DND-41 (cell line): ENCODE measurements at regions not wholly inside any gene's neighbourhood (a gene's known extent, or its start where the extent isn't known, plus 50 kb on each side); places are given as distances from the start of the nearest gene placed in this dataset.

Experiments used
- EZH2 ChIP-seq: IDR thresholded peaks from 3 replicates; pipeline ENCODE4 v1.6.1; 2012; ENCODE audit warnings: borderline replicate concordance, low read depth, mild to moderate bottlenecking, moderate library complexity, low read length, inconsistent platforms; ENCODE audit not compliant: severe bottlenecking
- TF ChIP-seq, protein P1 (sequence below): IDR thresholded peaks from 2 replicates; pipeline ENCODE4 v1.5.1; 2012; ENCODE audit warnings: borderline replicate concordance, low read length, moderate library complexity, mild to moderate bottlenecking; ENCODE audit not compliant: poor library complexity, severe bottlenecking; ENCODE audit errors: extremely low read depth

DNA sequence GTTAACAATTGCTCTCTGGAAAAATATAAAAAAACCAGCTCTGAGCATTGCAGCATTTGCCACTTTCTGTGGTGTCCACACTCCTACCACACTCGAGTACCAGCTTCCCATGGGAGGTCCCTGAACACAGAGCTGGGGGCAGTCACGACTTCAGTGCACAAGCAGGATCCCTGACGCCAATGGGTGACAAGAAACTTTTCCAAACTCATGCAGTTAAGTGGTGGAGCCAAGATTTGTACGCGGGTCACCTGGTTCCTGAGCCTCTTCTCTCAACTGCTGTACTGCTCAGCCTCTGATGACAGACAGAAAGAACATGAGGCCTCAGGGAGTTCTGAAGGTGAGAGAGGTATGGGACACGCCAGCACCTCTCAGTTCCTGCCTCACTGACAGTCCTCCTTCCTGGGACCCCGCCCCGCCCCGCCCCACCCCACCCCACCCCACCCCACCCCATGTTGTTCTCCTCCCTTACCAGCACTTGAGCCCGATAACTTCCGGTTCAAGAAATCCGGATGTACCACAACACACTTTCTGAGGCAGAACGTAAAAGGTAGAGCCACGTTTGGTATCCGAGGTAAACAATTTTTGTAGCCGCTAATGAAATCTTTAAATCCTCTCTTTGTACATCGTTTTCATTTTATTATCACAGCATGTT, 287.6 kb downstream of the MYCN start:
- no peak for TF ChIP-seq EZH2
- TF ChIP-seq, protein P1, sequence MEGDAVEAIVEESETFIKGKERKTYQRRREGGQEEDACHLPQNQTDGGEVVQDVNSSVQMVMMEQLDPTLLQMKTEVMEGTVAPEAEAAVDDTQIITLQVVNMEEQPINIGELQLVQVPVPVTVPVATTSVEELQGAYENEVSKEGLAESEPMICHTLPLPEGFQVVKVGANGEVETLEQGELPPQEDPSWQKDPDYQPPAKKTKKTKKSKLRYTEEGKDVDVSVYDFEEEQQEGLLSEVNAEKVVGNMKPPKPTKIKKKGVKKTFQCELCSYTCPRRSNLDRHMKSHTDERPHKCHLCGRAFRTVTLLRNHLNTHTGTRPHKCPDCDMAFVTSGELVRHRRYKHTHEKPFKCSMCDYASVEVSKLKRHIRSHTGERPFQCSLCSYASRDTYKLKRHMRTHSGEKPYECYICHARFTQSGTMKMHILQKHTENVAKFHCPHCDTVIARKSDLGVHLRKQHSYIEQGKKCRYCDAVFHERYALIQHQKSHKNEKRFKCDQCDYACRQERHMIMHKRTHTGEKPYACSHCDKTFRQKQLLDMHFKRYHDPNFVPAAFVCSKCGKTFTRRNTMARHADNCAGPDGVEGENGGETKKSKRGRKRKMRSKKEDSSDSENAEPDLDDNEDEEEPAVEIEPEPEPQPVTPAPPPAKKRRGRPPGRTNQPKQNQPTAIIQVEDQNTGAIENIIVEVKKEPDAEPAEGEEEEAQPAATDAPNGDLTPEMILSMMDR = no peak
